Stimulated activated CD4-positive, alpha-beta T cell treated with anti-CD3 and anti-CD28 coated beads, Interleukin-1b, Interleukin-23, amount 100 ng/mL, for 24 hours (primary cell): ENCODE measurements at regions not wholly inside any gene's neighbourhood (a gene's known extent, or its start where the extent isn't known, plus 50 kb on each side); places are given as distances from the start of the nearest gene placed in this dataset.
"Not testable (repeated sequence)": the region's sequence is repeated elsewhere in the genome, so short reads cannot be mapped to it uniquely, and the experiment has no call there.

ENCODE experiments used
- DNase-seq, 4 experiments: peaks; one replicate each; pipeline ENCODE4 v3.0.0-alpha.2; 2020; ENCODE audit warnings: low read depth in 4 of 4, low spot score in 1 of 4

GRCh38 chr10:71081912-71082311, 130.5 kb upstream of the UNC5B start:
- DNase-seq: no peak

GRCh38 chr10:71082960-71083715, 129.2 kb upstream of the UNC5B start:
- DNase-seq: no peak

GRCh38 chr10:71083716-71083975, 128.7 kb upstream of the UNC5B start:
- DNase-seq: no peak

- DNase-seq: no peak
Observed at GRCh38 chr10:71084061-71084817, 128.1 kb upstream of the UNC5B start.

- no peak for DNase-seq
Observed at GRCh38 chr10:71084818-71085126, 127.6 kb upstream of the UNC5B start.

GRCh38 chr10:71085689-71086438, 126.5 kb upstream of the UNC5B start:
- DNase-seq: no peak

- DNase-seq: no peak
Observed at GRCh38 chr10:71086439-71087080, 125.8 kb upstream of the UNC5B start.

- DNase-seq: no peak
Observed at GRCh38 chr10:71087622-71088021, 124.7 kb upstream of the UNC5B start.

- DNase-seq: no peak
Observed at GRCh38 chr10:71088054-71088453, 124.3 kb upstream of the UNC5B start.

- DNase-seq: not testable (repeated sequence)
Observed at GRCh38 chr10:71088578-71088977, 123.8 kb upstream of the UNC5B start.

GRCh38 chr10:71089162-71089561, 123.2 kb upstream of the UNC5B start:
- DNase-seq: no peak

GRCh38 chr10:71090330-71090729, 122.0 kb upstream of the UNC5B start:
- DNase-seq: no peak

- DNase-seq: no peak
Observed at GRCh38 chr10:71090801-71091200, 121.6 kb upstream of the UNC5B start.

- no peak for DNase-seq
Observed at GRCh38 chr10:71092812-71093401, 119.5 kb upstream of the UNC5B start.

- no peak for DNase-seq
Observed at GRCh38 chr10:71093531-71093930, 118.8 kb upstream of the UNC5B start.

GRCh38 chr10:71094712-71095390, 117.5 kb upstream of the UNC5B start:
- peak in 2 of 4 experiments; percentile 4 to 13 for DNase-seq

- DNase-seq: no peak
Observed at GRCh38 chr10:71099731-71100361, 112.5 kb upstream of the UNC5B start.

- DNase-seq: no peak
Observed at GRCh38 chr10:71103961-71104360, 108.4 kb upstream of the UNC5B start.

GRCh38 chr10:71106151-71106550, 106.2 kb upstream of the UNC5B start:
- not testable (repeated sequence) for DNase-seq

GRCh38 chr10:71107117-71107516, 105.3 kb upstream of the UNC5B start:
- DNase-seq: not testable (repeated sequence)
